GM12874 (cell line): ENCODE measurements at regions not wholly inside any gene's neighbourhood (a gene's known extent, or its start where the extent isn't known, plus 50 kb on each side); places are given as distances from the start of the nearest gene placed in this dataset.

Experiments used
- TF ChIP-seq, protein P1 (sequence below): IDR thresholded peaks from 2 replicates; pipeline ENCODE4 v1.5.1; 2011; ENCODE audit warnings: low read depth, mild to moderate bottlenecking, control low read depth, low read length, moderate library complexity; ENCODE audit not compliant: insufficient read depth

DNA sequence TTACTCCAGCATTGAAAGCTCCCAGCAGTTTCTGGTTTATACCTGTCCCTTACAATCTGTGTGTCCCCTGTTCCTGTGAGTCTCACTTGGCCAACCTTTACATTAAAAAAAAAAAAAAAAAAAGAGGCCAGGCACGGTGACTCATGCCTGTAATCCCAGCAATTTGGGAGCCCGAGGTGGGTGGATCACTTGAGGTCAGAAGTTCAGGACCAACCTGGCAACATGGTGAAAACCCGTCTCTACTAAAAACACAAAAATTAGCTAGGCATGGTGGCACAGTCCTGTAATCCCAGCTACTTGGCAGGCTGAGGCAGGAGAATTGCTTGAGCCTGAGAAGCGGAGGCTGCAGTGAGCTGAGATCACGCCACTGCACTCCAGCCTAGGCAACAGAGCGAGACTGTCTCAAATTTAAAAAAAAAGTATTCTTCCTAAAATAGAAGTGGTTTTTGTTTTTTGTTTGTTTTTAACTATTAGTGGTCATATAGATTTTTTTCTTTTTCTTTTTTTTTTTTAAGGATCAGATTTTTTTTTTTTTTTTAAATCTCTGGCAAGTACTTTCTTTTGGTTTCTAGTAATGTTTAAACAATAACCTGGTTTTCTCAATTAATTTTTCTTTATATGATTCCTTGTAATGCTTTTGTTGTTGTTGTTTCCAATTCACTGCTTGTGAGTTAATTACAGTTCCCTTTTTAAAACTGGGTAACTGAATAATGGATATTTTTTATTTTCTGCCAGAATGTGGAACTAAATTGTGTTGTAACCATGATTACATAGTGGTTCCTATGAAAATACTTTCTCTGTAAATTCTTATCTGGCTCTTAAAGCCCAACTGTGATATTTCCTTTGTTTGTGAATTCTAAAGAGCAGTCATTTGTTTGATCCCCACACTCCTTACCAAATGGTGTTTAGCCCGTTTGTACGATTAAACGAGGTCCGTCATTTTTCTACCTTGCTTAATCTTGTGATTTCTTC lies 116.8 kb downstream of the CTAGE1 start:
- TF ChIP-seq, protein P1, sequence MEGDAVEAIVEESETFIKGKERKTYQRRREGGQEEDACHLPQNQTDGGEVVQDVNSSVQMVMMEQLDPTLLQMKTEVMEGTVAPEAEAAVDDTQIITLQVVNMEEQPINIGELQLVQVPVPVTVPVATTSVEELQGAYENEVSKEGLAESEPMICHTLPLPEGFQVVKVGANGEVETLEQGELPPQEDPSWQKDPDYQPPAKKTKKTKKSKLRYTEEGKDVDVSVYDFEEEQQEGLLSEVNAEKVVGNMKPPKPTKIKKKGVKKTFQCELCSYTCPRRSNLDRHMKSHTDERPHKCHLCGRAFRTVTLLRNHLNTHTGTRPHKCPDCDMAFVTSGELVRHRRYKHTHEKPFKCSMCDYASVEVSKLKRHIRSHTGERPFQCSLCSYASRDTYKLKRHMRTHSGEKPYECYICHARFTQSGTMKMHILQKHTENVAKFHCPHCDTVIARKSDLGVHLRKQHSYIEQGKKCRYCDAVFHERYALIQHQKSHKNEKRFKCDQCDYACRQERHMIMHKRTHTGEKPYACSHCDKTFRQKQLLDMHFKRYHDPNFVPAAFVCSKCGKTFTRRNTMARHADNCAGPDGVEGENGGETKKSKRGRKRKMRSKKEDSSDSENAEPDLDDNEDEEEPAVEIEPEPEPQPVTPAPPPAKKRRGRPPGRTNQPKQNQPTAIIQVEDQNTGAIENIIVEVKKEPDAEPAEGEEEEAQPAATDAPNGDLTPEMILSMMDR = no peak

DNA sequence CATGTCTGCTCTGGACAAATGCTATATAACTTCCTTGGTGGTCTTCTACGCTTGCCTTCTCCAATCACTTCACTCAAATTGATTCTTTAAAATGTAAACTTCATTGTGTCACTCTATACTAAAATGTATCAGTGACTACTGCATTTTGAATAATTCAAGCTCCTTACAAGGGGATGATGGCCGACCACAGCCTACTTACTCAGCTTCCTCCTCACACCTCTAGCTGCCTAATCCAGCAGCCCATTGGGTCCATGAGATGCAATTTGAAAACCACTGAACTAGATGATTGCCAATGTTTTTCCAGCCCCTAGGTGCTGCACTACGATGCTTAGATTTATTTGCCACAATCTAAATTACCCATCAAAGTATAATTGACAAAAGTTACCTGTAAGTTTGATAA lies 120.7 kb downstream of the CTAGE1 start:
- TF ChIP-seq, protein P1 = no peak

DNA sequence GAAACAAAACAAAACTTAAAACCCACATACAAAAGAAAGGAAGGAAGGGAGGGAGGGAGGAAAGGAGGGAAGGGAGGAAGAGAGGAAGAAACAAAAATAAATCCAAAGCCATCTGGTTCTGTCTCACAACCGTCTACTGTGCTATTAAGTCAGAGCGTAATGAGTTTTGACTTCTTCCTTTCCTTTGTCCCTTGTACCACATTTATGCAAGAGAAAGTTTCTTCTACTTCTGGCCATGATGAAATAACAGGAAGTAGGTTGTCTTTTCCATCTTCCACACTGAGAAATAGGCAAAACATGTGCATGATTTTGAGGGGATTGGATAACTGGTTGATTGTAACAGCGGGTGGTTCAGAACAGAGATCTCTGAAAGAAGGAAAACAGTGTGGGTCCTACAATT lies 121.4 kb downstream of the CTAGE1 start:
- TF ChIP-seq, protein P1 = no peak

DNA sequence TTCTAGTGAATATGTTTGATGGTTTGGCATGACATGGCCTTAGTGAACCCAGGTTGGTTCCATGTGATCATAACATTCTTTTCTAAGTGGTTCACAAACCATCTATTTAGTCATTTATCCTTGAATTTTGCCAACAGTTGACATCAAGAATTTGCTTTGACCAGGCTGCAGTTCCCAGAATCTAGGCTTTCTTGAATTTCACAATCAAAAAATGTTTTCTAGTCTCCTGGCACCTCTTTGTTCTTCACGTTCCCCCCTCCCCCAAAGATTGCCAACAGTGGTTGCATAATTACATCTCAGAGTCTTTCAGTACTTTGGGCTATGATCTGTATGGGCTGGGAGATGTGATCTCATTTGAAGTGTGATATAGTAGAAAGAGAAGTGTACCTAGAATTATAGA lies 124.0 kb downstream of the GATA6 start:
- TF ChIP-seq, protein P1 = no peak

DNA sequence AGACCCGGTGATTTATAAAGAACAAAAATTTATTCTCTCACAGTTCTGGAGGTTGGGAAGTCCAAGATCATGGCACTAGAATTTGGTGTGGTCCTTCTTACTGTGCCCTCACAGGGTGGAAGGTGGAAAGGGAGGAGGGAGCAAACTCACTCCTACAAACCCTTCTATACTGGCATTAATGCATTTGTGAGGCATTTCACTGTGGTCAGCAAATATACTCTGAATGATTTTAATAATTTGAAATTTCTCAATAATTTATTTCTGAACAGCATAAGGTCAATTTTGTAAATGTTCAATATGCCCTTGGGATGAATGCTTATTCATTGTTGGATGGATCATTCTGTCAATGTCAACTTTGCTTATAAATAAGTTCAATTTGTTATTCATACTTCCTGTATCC lies 120.6 kb downstream of the GATA6 start:
- TF ChIP-seq, protein P1 = no peak

DNA sequence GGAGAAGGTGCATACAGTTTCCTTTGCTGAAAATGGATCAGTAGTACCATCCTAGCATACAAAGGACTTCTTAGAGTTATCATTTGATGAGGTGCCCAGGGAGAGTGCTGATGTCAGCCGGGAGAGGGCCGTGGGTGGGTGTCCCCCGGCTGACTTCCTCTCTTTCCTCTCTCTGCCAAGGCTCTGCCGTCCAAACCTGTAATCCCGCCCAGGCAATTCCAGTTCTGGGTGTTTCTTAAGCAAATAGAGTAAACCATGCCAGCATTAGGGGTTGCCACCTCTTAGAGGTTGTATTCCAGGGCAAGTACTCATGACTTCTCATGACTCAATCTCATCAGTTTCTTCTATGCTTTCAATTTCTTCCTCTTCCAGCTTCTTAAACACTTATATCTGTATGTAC lies 117.2 kb downstream of the GATA6 start:
- TF ChIP-seq, protein P1 = no peak

DNA sequence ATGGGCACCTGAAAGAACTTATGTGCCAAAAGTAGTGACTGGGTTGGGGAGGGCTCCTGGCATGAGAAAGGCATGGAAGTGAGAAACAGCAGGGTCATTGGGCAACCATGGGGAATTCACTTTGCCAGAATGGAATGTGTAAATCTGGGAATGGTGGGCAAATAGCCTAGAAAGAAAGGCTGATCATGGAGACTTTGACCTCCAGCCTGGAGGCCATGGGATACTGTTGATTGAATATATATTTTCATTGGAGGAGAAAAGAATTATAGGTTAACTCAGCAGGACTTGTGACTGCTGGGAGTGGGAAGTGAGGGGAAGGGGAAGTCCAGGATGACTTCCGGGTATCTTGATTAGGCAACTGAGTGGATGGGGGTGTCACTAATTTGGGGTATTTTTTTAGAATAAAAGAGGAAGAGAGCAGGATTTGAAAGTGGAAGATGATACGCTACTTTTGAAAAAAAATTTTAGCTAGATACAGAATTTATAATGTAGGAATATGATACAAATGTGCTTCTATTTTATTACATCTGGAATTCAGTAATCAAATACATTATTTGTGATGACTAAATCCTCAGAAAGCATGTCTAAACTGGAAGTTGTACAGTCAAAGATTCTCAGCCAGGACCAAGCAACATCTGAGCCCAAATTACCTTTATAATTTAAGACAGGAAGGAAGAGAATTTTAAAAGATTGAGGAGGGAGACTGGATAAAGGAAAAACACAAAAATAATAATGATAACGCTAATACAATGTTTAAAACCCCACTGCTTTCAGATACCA lies 116.2 kb downstream of the GATA6 start:
- TF ChIP-seq, protein P1 = no peak
